ENCODE measurements at regions not wholly inside any gene's neighbourhood (a gene's known extent, or its start where the extent isn't known, plus 50 kb on each side); places are given as distances from the start of the nearest gene placed in this dataset.

- no peak for TF ChIP-seq RAD21 (conservative IDR thresholded peaks at IDR 0.05 in 1 of 2, IDR thresholded peaks at IDR 0.05 in 1 of 2)
- TF ChIP-seq HOXA7 (CRISPR knock-in tag; IDR thresholded peaks at IDR 0.05), result no peak
- no peak for TF ChIP-seq FOSL2 (IDR thresholded peaks at IDR 0.05)
- TF ChIP-seq FOSL2 (CRISPR knock-in tag; IDR thresholded peaks at IDR 0.05), result no peak
- TF ChIP-seq FOSB (CRISPR knock-in tag; IDR thresholded peaks at IDR 0.05), result no peak
- TF ChIP-seq KDM1A (IDR thresholded peaks at IDR 0.05; ENCODE audit: low read depth), result no peak
- no peak for TF ChIP-seq MYC (IDR thresholded peaks at IDR 0.05; ENCODE audit: borderline replicate concordance, low read length)
Measured at GRCh38 chr19:28424077-28424476, 788.9 kb downstream of the UQCRFS1 start (continued).

- no peak overlapping the region for H3K4me3 ChIP-seq
- no peak overlapping the region for H3K4me2 ChIP-seq
- TF ChIP-seq ZFP36 (IDR thresholded peaks at IDR 0.05; ENCODE audit: borderline replicate concordance, partially characterized antibody) (no peak), HMGXB4 (CRISPR knock-in tag; IDR thresholded peaks at IDR 0.05; ENCODE audit: borderline replicate concordance) (no peak), POLR2AphosphoS2 (conservative IDR thresholded peaks at IDR 0.05; ENCODE audit: low read length) (no peak), TFCP2L1 (CRISPR knock-in tag; IDR thresholded peaks at IDR 0.05) (no peak), FOSL2 (IDR thresholded peaks at IDR 0.05) (no peak), FOSL2 (CRISPR knock-in tag; IDR thresholded peaks at IDR 0.05) (no peak), BCL3 (IDR thresholded peaks at IDR 0.05) (no peak), BHLHE40 (IDR thresholded peaks at IDR 0.05; ENCODE audit: low read depth, low read length) (no peak), KDM1A (IDR thresholded peaks at IDR 0.05; ENCODE audit: low read depth) (no peak), SMC3 (IDR thresholded peaks at IDR 0.05) (no peak), ELK1 (IDR thresholded peaks at IDR 0.05; ENCODE audit: low read depth, low read length) (no peak), CHD2 (IDR thresholded peaks at IDR 0.05; ENCODE audit: low read length, partially characterized antibody) (no peak), EP300 (IDR thresholded peaks at IDR 0.05) (no peak), FOSB (CRISPR knock-in tag; IDR thresholded peaks at IDR 0.05) (no peak), MYC (IDR thresholded peaks at IDR 0.05; ENCODE audit: borderline replicate concordance, low read length) (no peak), NPAS2 (CRISPR knock-in tag; IDR thresholded peaks at IDR 0.05; ENCODE audit: borderline replicate concordance) (no peak), PHF8 (IDR thresholded peaks at IDR 0.05; ENCODE audit: borderline replicate concordance, low read depth) (no peak), HEYL (CRISPR knock-in tag; IDR thresholded peaks at IDR 0.05) (no peak), CBX8 (IDR thresholded peaks at IDR 0.05) (no peak), E2F6 (IDR thresholded peaks at IDR 0.05; ENCODE audit: borderline replicate concordance, low read depth) (no peak)
- ChIA-PET CTCF (interaction anchor here (1.3 kb wide), 1 partner anchor 11 kb away, joined by 3 read pairs; no protein-coding TSS in a partner anchor), POLR2A (no interaction called here)
- 41% methylated on average over 6 of the region's 6 CpGs for WGBS (ENCODE audit: missing lambda C conversion rate)
- H3K4me1 ChIP-seq, result no peaks in the 10 kb centered on the region
- FAIRE-seq, result no peak
- no peak overlapping the region for H3K27ac ChIP-seq
- peaks cover 16% of the 10 kb centered on the region; the same call in 1 of the 3 replicates for H3K9me3 ChIP-seq
- no peak for DNase-seq (ENCODE audit: low read depth in 1 of 2, low spot score in 1 of 2)
- ATAC-seq, result no peak
Measured at GRCh38 chr19:28422791-28423650, 789.9 kb downstream of the UQCRFS1 start.

All from A549 (cell line).